HG03097 (cell line): ENCODE measurements at regions not wholly inside any gene's neighbourhood (a gene's known extent, or its start where the extent isn't known, plus 50 kb on each side); places are given as distances from the start of the nearest gene placed in this dataset.

Source experiments
- ATAC-seq: cut with Tn5 transposase; IDR thresholded peaks from one replicate; pipeline ENCODE4 v1.9.1; 2021; ENCODE audit not compliant: unreplicated experiment, low FRiP score

- ATAC-seq = no peak
These were observed 1318.3 kb downstream of the AACS start for GRCh38 chr12:126383506-126383905.

- ATAC-seq = no peak
These were observed 1318.9 kb downstream of the AACS start for GRCh38 chr12:126384026-126384564.

- no peak for ATAC-seq
These were observed 1320.5 kb downstream of the AACS start for GRCh38 chr12:126385785-126386184.

GRCh38 chr12:126389220-126389841 is 1324.1 kb downstream of the AACS start:
- ATAC-seq = no peak

- ATAC-seq = no peak
These were observed 1324.7 kb downstream of the AACS start for GRCh38 chr12:126389961-126390360.

GRCh38 chr12:126390969-126391566 is 1325.8 kb downstream of the AACS start:
- ATAC-seq = no peak

- ATAC-seq = no peak
These were observed 1331.3 kb downstream of the AACS start for GRCh38 chr12:126396536-126396935.

GRCh38 chr12:126397071-126397581 is 1331.9 kb downstream of the AACS start:
- no peak for ATAC-seq

- no peak for ATAC-seq
These were observed 1332.4 kb downstream of the AACS start for GRCh38 chr12:126397660-126398059.

- no peak for ATAC-seq
These were observed 1335.6 kb downstream of the AACS start for GRCh38 chr12:126400831-126401230.

GRCh38 chr12:126404293-126404881 is 1339.2 kb downstream of the AACS start:
- ATAC-seq = no peak

GRCh38 chr12:126418400-126418799 is 1353.2 kb downstream of the AACS start:
- no peak for ATAC-seq

GRCh38 chr12:126419131-126419530 is 1353.9 kb downstream of the AACS start:
- ATAC-seq = no peak

- no peak for ATAC-seq
These were observed 1359.5 kb downstream of the AACS start for GRCh38 chr12:126424696-126425095.

- no peak for ATAC-seq
These were observed 1360.0 kb downstream of the AACS start for GRCh38 chr12:126425264-126425663.

GRCh38 chr12:126428769-126429168 is 1363.5 kb downstream of the AACS start:
- no peak for ATAC-seq

- ATAC-seq = no peak
These were observed 1365.7 kb downstream of the AACS start for GRCh38 chr12:126430921-126431320.

GRCh38 chr12:126431767-126432166 is 1366.5 kb downstream of the AACS start:
- no peak for ATAC-seq

- ATAC-seq = no peak
These were observed 1367.5 kb downstream of the AACS start for GRCh38 chr12:126432780-126433179.

GRCh38 chr12:126434412-126434985 is 1369.3 kb downstream of the AACS start:
- no peak for ATAC-seq

- no peak for ATAC-seq
These were observed 1370.8 kb downstream of the AACS start for GRCh38 chr12:126436041-126436440.
